Sigmoid colon (tissue), 6 donors: ENCODE measurements at regions not wholly inside any gene's neighbourhood (a gene's known extent, or its start where the extent isn't known, plus 50 kb on each side); places are given as distances from the start of the nearest gene placed in this dataset.
"Not testable (repeated sequence)": the region's sequence is repeated elsewhere in the genome, so short reads cannot be mapped to it uniquely, and the experiment has no call there.

Source experiments
- DNase-seq: peaks from one replicate; pipeline ENCODE4 v3.0.0-alpha.2; 2019
- H3K27ac ChIP-seq, 4 donors: fragments of 200-600 bp; sonication (generic); one replicate each; pipeline ENCODE4 v1.5.1; 2016 to 2019; ENCODE audit warnings: mild to moderate bottlenecking in 1 of 4
- H3K27me3 ChIP-seq, 3 donors: fragments of 200-600 bp; sonication (generic); one replicate each; pipeline ENCODE4 v1.5.1; 2019; ENCODE audit warnings: mild to moderate bottlenecking in 1 of 3
- H3K36me3 ChIP-seq, 4 donors: fragments of 200-600 bp; sonication (generic); one replicate each; pipeline ENCODE4 v1.5.1; 2016 to 2019
- H3K4me1 ChIP-seq, 4 donors: fragments of 200-600 bp; sonication (generic); one replicate each; pipeline ENCODE4 v1.5.1; 2017 to 2019
- H3K4me3 ChIP-seq, 4 donors: fragments of 200-600 bp; sonication (generic); one replicate each; pipeline ENCODE4 v1.5.1; 2017 to 2019; ENCODE audit warnings: mild to moderate bottlenecking in 2 of 4, moderate library complexity in 1 of 4
- H3K9me3 ChIP-seq, 4 donors: fragments of 200-600 bp in 3 of 4; sonication (generic) in 3 of 4; one replicate each; pipeline versions ENCODE4 v1.5.1 to v1.6.1; 2013 to 2019
- CTCF ChIP-seq, 4 experiments: fragments of 450-650 bp in 3 of 4; fragments of 200-600 bp in 1 of 4; IDR thresholded peaks; one replicate each; pipeline ENCODE4 v1.5.1; 2016 to 2019; ENCODE audit warnings: antibody characterized with exemption in 4 of 4, mild to moderate bottlenecking in 3 of 4, moderate library complexity in 2 of 4
- EP300 ChIP-seq, 4 donors: sonication (generic); formaldehyde crosslinking; IDR thresholded peaks; one replicate each; pipeline ENCODE4 v1.6.1; 2017; ENCODE audit warnings: antibody characterized with exemption in 4 of 4
- POLR2A ChIP-seq, 2 donors: fragments of 450-650 bp; IDR thresholded peaks; one replicate each; pipeline ENCODE4 v1.6.1; 2016; ENCODE audit warnings: antibody characterized with exemption in 2 of 2, mild to moderate bottlenecking in 2 of 2, moderate library complexity in 2 of 2
- POLR2AphosphoS5 ChIP-seq, 4 donors: sonication (generic); formaldehyde crosslinking; IDR thresholded peaks; one replicate each; pipeline ENCODE4 v1.6.1; 2017; ENCODE audit warnings: antibody characterized with exemption in 4 of 4
- WGBS, 2 donors: extraction: QIAGEN DNeasy Blood & Tissue Kit; methylation state at CpG; one replicate each; pipeline ENCODE4 v1.1.7; 2013; 5-methylcytosine and 5-hydroxymethylcytosine counted together
- intact Hi-C: fragments of 100-400 bp; cut with DNase I; formaldehyde crosslinking; loops from one replicate; pipeline ENCODE4 v1.15.1; 2023
- donor health status: healthy with polysubstance abuse.
- donor health status: healthy.

GRCh38 chr6:67812693-67813092 lies 822.4 kb upstream of the ADGRB3 start:
- 92 to 93% methylated on average over 1 of the region's 1 CpG for WGBS, 2 donors
- no peaks in the 10 kb centered on the region for H3K36me3 ChIP-seq
- H3K9me3 ChIP-seq = peaks cover 0 to 11% (median 4%) of the 10 kb centered on the region in 4 donors
- DNase-seq = no peak
- no peak overlapping the region for H3K4me3 ChIP-seq
- no peak overlapping the region for H3K27ac ChIP-seq
- no peaks in the 10 kb centered on the region for H3K4me1 ChIP-seq
- intact Hi-C loops = no loop called here
- no peaks in the 10 kb centered on the region for H3K27me3 ChIP-seq
- TF ChIP-seq CTCF (IDR thresholded peaks at IDR 0.05) = no peak
- no peak for TF ChIP-seq POLR2A (IDR thresholded peaks at IDR 0.05)

- H3K4me1 ChIP-seq = no peaks in the 10 kb centered on the region
- intact Hi-C loops = no loop called here
- WGBS, 2 donors = 84 to 85% methylated on average over 1 of the region's 1 CpG
- DNase-seq = no peak
- H3K9me3 ChIP-seq = peaks cover 0 to 11% (median 4%) of the 10 kb centered on the region in 4 donors
- no peak overlapping the region for H3K4me3 ChIP-seq
- no peak overlapping the region for H3K27ac ChIP-seq
- TF ChIP-seq CTCF (IDR thresholded peaks at IDR 0.05) = no peak
- no peak for TF ChIP-seq EP300 (IDR thresholded peaks at IDR 0.05)
- TF ChIP-seq POLR2A (IDR thresholded peaks at IDR 0.05) = no peak
- no peak for TF ChIP-seq POLR2AphosphoS5 (IDR thresholded peaks at IDR 0.05)
- no peaks in the 10 kb centered on the region for H3K27me3 ChIP-seq
- no peaks in the 10 kb centered on the region for H3K36me3 ChIP-seq
These were observed 823.0 kb upstream of the ADGRB3 start for GRCh38 chr6:67812125-67812524.

DNA sequence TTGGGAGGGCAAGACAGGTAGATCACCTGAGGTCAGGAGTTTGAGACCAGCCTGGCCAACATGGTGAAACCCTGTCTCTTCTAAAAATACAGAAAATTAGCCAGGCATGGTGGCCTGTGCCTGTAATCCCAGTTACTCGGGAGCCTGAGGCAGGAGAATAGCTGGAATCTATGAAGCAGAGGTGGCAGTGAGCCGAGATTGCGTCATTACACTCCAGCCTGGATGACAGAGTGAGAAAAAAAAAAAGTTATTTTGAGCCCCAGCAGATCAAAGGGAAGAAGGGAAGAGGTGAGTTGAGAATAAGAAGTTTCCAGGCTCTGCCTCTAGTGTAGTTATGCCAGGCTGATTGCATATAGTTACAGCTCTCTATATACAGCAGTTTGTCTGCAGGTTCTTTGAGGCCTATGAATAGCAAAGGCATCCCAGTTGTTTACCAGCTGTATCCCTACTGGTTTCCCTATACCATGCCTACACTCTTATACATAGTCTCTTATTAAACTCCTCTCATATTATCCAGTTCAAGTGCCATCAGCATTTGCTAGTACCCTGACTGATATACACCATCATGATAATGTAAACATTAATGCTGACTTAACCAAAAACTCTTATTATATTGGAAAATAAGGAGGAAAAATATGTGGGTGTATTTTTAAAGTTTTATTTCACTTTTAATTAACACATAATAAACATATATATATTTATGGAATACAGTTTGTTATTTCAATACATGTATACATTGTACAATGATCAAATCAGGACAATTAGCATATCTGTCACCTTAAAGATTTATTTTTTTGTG lies 823.6 kb upstream of the ADGRB3 start:
- no peak for DNase-seq
- Histone ChIP-seq H3K27me3 (no peaks in the 10 kb centered on the region), H3K4me1 (no peaks in the 10 kb centered on the region), H3K4me3 (no peak overlapping the region), H3K9me3 (peaks cover 0 to 11% (median 4%) of the 10 kb centered on the region in 4 donors), H3K36me3 (no peaks in the 10 kb centered on the region), H3K27ac (no peak overlapping the region)
- no peak for TF ChIP-seq POLR2A (IDR thresholded peaks at IDR 0.05)
- TF ChIP-seq EP300 (IDR thresholded peaks at IDR 0.05) = no peak
- no peak for TF ChIP-seq CTCF (IDR thresholded peaks at IDR 0.05)
- no peak for TF ChIP-seq POLR2AphosphoS5 (IDR thresholded peaks at IDR 0.05)
- intact Hi-C loops = no loop called here
- WGBS, 2 donors = 83 to 90% methylated on average over 3 of the region's 3 CpGs

DNA sequence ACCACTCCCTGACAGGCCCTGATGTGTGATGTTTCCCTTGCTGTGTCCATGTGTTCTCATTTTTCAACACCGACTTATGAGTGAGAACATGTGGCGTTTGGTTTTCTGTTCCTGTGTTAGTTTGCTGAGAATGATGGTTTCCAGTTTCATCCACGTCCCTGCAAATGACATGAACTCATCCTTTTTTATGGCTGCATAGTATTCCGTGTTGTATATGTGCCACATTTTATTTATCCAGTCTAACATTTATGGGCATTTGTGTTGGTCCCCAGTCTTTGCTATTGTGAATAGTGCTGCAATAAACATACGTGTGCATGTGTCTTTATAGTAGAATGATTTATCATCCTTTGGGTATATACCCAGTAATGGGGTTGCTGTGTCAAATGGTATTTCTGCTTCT lies 830.3 kb upstream of the ADGRB3 start:
- DNase-seq, intact Hi-C loops, H3K27me3 ChIP-seq, H3K27ac ChIP-seq, H3K36me3 ChIP-seq, H3K4me1 ChIP-seq, H3K4me3 ChIP-seq, H3K9me3 ChIP-seq: not testable (repeated sequence)
- 81 to 88% methylated on average over 5 of the region's 5 CpGs for WGBS, 2 donors

GRCh38 chr6:67802771-67803170 lies 832.3 kb upstream of the ADGRB3 start:
- intact Hi-C loops = no loop called here
- H3K27ac ChIP-seq = no peak overlapping the region
- TF ChIP-seq EP300 (IDR thresholded peaks at IDR 0.05) = no peak
- no peak for TF ChIP-seq POLR2AphosphoS5 (IDR thresholded peaks at IDR 0.05)
- no peak for TF ChIP-seq POLR2A (IDR thresholded peaks at IDR 0.05)
- no peak for TF ChIP-seq CTCF (IDR thresholded peaks at IDR 0.05)
- DNase-seq = no peak
- no peaks in the 10 kb centered on the region for H3K4me1 ChIP-seq
- no peaks in the 10 kb centered on the region for H3K27me3 ChIP-seq
- H3K9me3 ChIP-seq = peaks cover 0 to 3% (median 0%) of the 10 kb centered on the region in 4 donors
- no peaks in the 10 kb centered on the region for H3K36me3 ChIP-seq
- no peak overlapping the region for H3K4me3 ChIP-seq
